Ishikawa (cell line): ENCODE measurements at regions not wholly inside any gene's neighbourhood (a gene's known extent, or its start where the extent isn't known, plus 50 kb on each side); places are given as distances from the start of the nearest gene placed in this dataset.
A peak's percentile ranks its signal among the peaks of the same experiment; 100 is the strongest.

Source experiments
- CREB1 ChIP-seq: IDR thresholded peaks from 2 replicates; pipeline ENCODE4 v1.6.1; 2012; ENCODE audit warnings: low read depth
- EP300 ChIP-seq: IDR thresholded peaks from 2 replicates; pipeline ENCODE4 v1.6.1; 2012; ENCODE audit warnings: borderline replicate concordance
- NFIC ChIP-seq: IDR thresholded peaks from 2 replicates; pipeline ENCODE4 v1.6.1; 2012
- REST ChIP-seq: IDR thresholded peaks from 2 replicates; pipeline ENCODE4 v1.6.1; 2012; ENCODE audit warnings: low read depth, mild to moderate bottlenecking
- TCF12 ChIP-seq: IDR thresholded peaks from 2 replicates; pipeline ENCODE4 v1.6.1; 2012; ENCODE audit warnings: low read depth

GRCh38 chr2:53202063-53202462, 565.5 kb upstream of the CHAC2 start:
- TF ChIP-seq REST (no peak), EP300 (no peak; the same call in 1 of the 2 replicates), TCF12 (no peak), NFIC (peak; percentile 52; the same call in 1 of the 2 replicates), CREB1 (no peak)
